GM12878 (cell line): ENCODE measurements at regions not wholly inside any gene's neighbourhood (a gene's known extent, or its start where the extent isn't known, plus 50 kb on each side); places are given as distances from the start of the nearest gene placed in this dataset.

Experiments used
- E2F8 ChIP-seq: fragments of 450-650 bp; IDR thresholded peaks from 2 replicates; pipeline ENCODE4 v1.6.1; 2018; ENCODE audit warnings: mild to moderate bottlenecking, low read depth, moderate library complexity; ENCODE audit not compliant: partially characterized antibody
- TF ChIP-seq, protein P1 (sequence below): IDR thresholded peaks from 2 replicates; pipeline ENCODE4 v1.6.1; 2012; ENCODE audit warnings: low read length, inconsistent platforms

DNA sequence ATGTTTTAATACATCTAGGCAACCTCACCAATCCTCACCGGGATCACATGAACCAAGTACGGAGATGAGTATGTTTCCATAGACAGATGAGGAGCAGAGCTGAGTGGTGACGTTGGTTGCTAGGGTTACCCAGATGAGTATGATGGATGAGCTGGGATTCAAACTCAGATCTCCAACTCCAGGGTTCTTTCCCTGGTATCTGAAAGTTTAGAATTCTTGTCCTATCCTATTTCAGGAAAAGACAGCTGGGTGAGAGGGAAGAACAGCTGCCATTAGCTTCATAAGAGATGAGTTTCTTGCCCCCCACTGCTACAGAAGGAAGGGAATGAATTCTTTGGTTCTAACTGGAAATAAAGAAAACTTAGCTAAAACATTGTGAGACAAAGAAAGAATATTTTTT lies 728.9 kb upstream of the TBX3 start:
- TF ChIP-seq, protein P1, sequence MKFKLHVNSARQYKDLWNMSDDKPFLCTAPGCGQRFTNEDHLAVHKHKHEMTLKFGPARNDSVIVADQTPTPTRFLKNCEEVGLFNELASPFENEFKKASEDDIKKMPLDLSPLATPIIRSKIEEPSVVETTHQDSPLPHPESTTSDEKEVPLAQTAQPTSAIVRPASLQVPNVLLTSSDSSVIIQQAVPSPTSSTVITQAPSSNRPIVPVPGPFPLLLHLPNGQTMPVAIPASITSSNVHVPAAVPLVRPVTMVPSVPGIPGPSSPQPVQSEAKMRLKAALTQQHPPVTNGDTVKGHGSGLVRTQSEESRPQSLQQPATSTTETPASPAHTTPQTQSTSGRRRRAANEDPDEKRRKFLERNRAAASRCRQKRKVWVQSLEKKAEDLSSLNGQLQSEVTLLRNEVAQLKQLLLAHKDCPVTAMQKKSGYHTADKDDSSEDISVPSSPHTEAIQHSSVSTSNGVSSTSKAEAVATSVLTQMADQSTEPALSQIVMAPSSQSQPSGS: no peak
- TF ChIP-seq E2F8: no peak
